Astrocyte (in vitro differentiated cells and primary cell): ENCODE measurements at regions not wholly inside any gene's neighbourhood (a gene's known extent, or its start where the extent isn't known, plus 50 kb on each side); places are given as distances from the start of the nearest gene placed in this dataset.
A peak's percentile ranks its signal among the peaks of the same experiment; 100 is the strongest.
"Not testable (repeated sequence)": the region's sequence is repeated elsewhere in the genome, so short reads cannot be mapped to it uniquely, and the experiment has no call there.

Experiments
- DNase-seq: peaks from one replicate; pipeline ENCODE4 v3.0.0-alpha.2; 2010; ENCODE audit warnings: low read depth
- FAIRE-seq: peaks from 2 replicates; lab custom pipeline; 2011; peaks lifted over from hg19 to GRCh38; lab: Jason Lieb, UNC
- H2AFZ ChIP-seq: 2 replicates; pipeline ENCODE4 v1.6.0; 2012; ENCODE audit warnings: low read depth, low read length, inconsistent platforms
- H3K27ac ChIP-seq: 2 replicates; pipeline ENCODE4 v1.5.1; 2011; ENCODE audit warnings: low read depth, low read length, inconsistent platforms
- H3K27me3 ChIP-seq: 2 replicates; pipeline ENCODE4 v1.6.0; 2011; ENCODE audit warnings: low read length, inconsistent platforms; ENCODE audit not compliant: insufficient read depth
- H3K36me3 ChIP-seq: 2 replicates; pipeline ENCODE4 v1.5.1; 2011; ENCODE audit warnings: low read length, inconsistent platforms; ENCODE audit not compliant: insufficient read depth
- H3K4me1 ChIP-seq: 2 replicates; pipeline ENCODE4 v1.5.1; 2011; ENCODE audit warnings: low read length, inconsistent platforms; ENCODE audit not compliant: insufficient read depth
- H3K4me2 ChIP-seq: 2 replicates; pipeline ENCODE4 v1.6.0; 2012; ENCODE audit warnings: low read length, inconsistent platforms
- H3K4me3 ChIP-seq: 2 replicates; pipeline ENCODE4 v1.5.1; 2011; ENCODE audit warnings: low read depth, mild to moderate bottlenecking, low read length, inconsistent platforms; ENCODE audit not compliant: insufficient read depth
- H3K79me2 ChIP-seq: 2 replicates; pipeline ENCODE4 v1.6.0; 2012; ENCODE audit warnings: mild to moderate bottlenecking, low read length, inconsistent platforms; ENCODE audit not compliant: insufficient read depth
- H3K9ac ChIP-seq: 2 replicates; pipeline ENCODE4 v1.6.0; 2012; ENCODE audit warnings: mild to moderate bottlenecking, low read length, inconsistent platforms
- H3K9me3 ChIP-seq: 2 replicates; pipeline ENCODE4 v1.5.1; 2012; ENCODE audit warnings: low read depth, mild to moderate bottlenecking, low read length, inconsistent platforms; ENCODE audit not compliant: insufficient read depth
- H4K20me1 ChIP-seq: 2 replicates; pipeline ENCODE4 v1.6.0; 2012; ENCODE audit warnings: low read length, inconsistent platforms; ENCODE audit not compliant: insufficient read depth
- H3K27ac Mint-ChIP-seq: one replicate; pipeline ENCODE4 v1.8.0; 2021; ENCODE audit warnings: mild to moderate bottlenecking, mixed read lengths; ENCODE audit not compliant: unreplicated experiment
- H3K27me3 Mint-ChIP-seq: one replicate; pipeline ENCODE4 v1.8.0; 2021; ENCODE audit warnings: low read depth, mixed read lengths; ENCODE audit not compliant: unreplicated experiment
- H3K36me3 Mint-ChIP-seq: one replicate; pipeline ENCODE4 v1.8.0; 2021; ENCODE audit warnings: low read depth, mixed read lengths; ENCODE audit not compliant: unreplicated experiment
- H3K4me1 Mint-ChIP-seq: one replicate; pipeline ENCODE4 v1.8.0; 2021; ENCODE audit warnings: low read depth, mixed read lengths; ENCODE audit not compliant: unreplicated experiment
- H3K4me3 Mint-ChIP-seq: one replicate; pipeline ENCODE4 v1.8.0; 2021; ENCODE audit warnings: mild to moderate bottlenecking, moderate library complexity, mixed read lengths; ENCODE audit not compliant: unreplicated experiment
- H3K9me3 Mint-ChIP-seq: one replicate; pipeline ENCODE4 v1.8.0; 2021; ENCODE audit warnings: mild to moderate bottlenecking, mixed read lengths; ENCODE audit not compliant: unreplicated experiment

DNA sequence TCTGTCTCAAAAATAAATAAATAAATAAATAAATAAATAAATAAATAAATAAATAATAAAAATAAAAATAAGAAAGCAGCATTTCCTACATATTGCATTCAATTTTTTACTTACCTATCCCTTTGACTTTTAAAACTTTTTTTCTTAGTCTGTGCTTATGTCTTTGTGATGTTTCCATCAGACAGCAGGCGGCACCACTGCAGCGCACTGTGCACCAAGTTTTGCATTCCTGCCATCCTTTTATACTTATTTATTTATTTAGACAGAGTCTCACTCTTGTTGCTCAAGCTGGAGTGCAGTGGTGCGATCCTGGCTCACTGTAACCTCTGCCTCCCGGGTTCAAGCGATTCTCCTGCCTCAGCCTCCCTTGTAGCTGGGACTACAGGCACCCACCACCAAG is 132.6 kb downstream of the SPATA31A6 start:
- not testable (repeated sequence) for DNase-seq, H3K4me1 Mint-ChIP-seq, H3K9me3 Mint-ChIP-seq, H3K36me3 ChIP-seq, H3K4me2 ChIP-seq, FAIRE-seq, H3K4me3 Mint-ChIP-seq, H3K27me3 Mint-ChIP-seq, H3K36me3 Mint-ChIP-seq, H3K9me3 ChIP-seq, H3K4me1 ChIP-seq, H3K9ac ChIP-seq, H4K20me1 ChIP-seq, H3K27ac Mint-ChIP-seq, H3K79me2 ChIP-seq, H2AFZ ChIP-seq, H3K4me3 ChIP-seq, H3K27ac ChIP-seq, H3K27me3 ChIP-seq

DNA sequence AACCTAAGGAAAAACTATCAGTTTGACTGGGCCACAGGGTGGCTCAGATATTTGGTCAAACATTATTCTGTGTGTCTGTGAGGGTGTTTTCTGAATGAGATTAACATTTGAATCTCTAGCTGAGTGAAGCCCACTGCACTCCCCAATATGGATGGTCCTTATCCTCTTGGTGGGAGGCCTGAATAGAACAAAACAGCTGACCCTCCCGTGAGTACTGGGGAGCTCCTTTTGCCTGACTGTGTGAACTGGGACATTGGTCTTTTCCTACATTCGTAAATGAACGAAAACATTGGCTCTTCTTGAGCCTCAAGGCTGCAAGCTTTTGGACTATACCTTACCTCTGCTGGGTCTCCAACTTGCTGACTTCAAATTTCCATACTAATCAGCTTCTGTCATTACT is 134.2 kb downstream of the SPATA31A6 start:
- H3K4me2 ChIP-seq, H3K27ac Mint-ChIP-seq, H3K36me3 ChIP-seq, H3K9me3 ChIP-seq, H3K9ac ChIP-seq, H3K4me1 Mint-ChIP-seq, H3K27me3 ChIP-seq, DNase-seq, H3K27ac ChIP-seq, H3K4me3 Mint-ChIP-seq, H4K20me1 ChIP-seq, H2AFZ ChIP-seq, FAIRE-seq, H3K4me1 ChIP-seq, H3K9me3 Mint-ChIP-seq, H3K36me3 Mint-ChIP-seq, H3K4me3 ChIP-seq, H3K27me3 Mint-ChIP-seq, H3K79me2 ChIP-seq: not testable (repeated sequence)

DNA sequence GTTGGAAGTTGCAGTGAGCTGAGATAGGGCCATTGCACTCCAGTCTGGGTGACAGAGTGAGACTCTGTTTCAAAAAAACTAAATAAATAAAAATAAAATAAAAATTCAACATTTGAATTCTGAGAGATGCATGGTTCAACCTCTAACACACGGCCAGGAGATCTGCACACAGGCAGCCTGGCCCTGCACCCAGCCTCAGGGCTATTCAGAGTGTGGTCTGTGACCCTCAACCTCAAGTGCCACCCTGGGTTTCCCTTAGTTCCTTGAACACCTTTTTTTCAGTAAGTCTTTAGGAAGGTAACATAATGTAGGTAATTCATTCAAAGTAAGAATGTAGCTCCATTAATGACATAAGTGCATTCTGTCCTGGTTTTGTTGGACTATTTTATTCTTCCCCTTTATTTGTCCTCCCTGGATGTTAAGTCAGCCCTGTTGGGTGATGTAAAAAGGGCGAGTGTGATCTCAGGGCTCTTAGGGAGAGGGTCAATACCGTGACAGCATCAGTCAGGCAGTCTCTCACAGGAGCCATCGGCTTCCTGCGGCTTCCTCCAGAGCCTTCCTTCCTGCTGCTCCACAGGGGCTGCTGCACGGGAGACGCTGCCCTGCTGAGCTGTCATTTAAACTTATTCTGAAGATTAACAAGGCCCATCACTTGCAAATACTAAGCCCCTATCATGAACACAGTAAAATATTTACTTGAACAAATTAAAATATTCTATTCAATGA is 139.8 kb downstream of the SPATA31A6 start:
- Histone ChIP-seq H3K4me2 (peak overlapping the region; percentile 58), H2AFZ (peak overlapping the region; percentile 47)
- DNase-seq, H3K9ac ChIP-seq, H3K27ac ChIP-seq, H3K27me3 Mint-ChIP-seq, H3K79me2 ChIP-seq, H3K27me3 ChIP-seq, H3K9me3 ChIP-seq, H4K20me1 ChIP-seq, H3K36me3 ChIP-seq, H3K4me1 ChIP-seq, H3K36me3 Mint-ChIP-seq, H3K4me1 Mint-ChIP-seq, H3K27ac Mint-ChIP-seq, H3K9me3 Mint-ChIP-seq, FAIRE-seq, H3K4me3 Mint-ChIP-seq, H3K4me3 ChIP-seq: not testable (repeated sequence)

GRCh38 chr9:42325142-42325541 is 141.7 kb downstream of the SPATA31A6 start:
- H3K9me3 Mint-ChIP-seq, FAIRE-seq, H3K27ac Mint-ChIP-seq: not testable (repeated sequence)

DNA sequence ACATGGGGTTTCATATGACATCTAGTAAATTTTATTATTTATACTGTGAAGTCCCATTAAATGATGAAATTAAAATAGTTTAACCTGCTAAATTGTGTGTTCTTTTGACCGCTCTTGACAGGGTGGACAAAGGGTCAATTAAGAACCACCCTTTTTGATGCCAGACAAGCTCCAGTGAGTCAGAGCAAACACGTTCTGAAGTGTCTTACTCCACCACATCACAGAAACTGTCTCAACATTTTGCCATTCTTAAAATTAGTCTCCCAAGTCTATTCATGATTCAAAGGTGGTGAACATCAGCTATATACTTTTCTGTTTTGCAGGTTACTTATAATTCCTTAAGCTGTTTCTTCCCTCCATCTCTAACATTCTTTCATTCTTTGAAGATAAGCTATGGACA is 142.1 kb downstream of the SPATA31A6 start:
- H3K9me3 ChIP-seq, H3K36me3 ChIP-seq, H3K27me3 Mint-ChIP-seq, H3K27ac ChIP-seq, H3K4me1 Mint-ChIP-seq, H3K4me3 Mint-ChIP-seq, FAIRE-seq, H3K27me3 ChIP-seq, H3K36me3 Mint-ChIP-seq, H3K4me1 ChIP-seq, H3K27ac Mint-ChIP-seq, H3K9ac ChIP-seq, H3K4me3 ChIP-seq, H4K20me1 ChIP-seq, H3K79me2 ChIP-seq, H2AFZ ChIP-seq, H3K9me3 Mint-ChIP-seq, H3K4me2 ChIP-seq, DNase-seq: not testable (repeated sequence)

More at GRCh38 chr9:42325142-42325541, 141.7 kb downstream of the SPATA31A6 start:
- not testable (repeated sequence) for H3K79me2 ChIP-seq, H3K9me3 ChIP-seq, H3K4me3 Mint-ChIP-seq, H2AFZ ChIP-seq, H3K27me3 Mint-ChIP-seq, H3K4me2 ChIP-seq, H3K4me3 ChIP-seq, H3K27me3 ChIP-seq, H3K36me3 Mint-ChIP-seq, H3K27ac ChIP-seq, DNase-seq, H3K4me1 Mint-ChIP-seq, H3K36me3 ChIP-seq, H3K4me1 ChIP-seq, H4K20me1 ChIP-seq, H3K9ac ChIP-seq

- H3K4me2 ChIP-seq, H3K27ac Mint-ChIP-seq, H3K36me3 Mint-ChIP-seq, H3K79me2 ChIP-seq, H3K36me3 ChIP-seq, H3K27ac ChIP-seq, H3K9ac ChIP-seq, H2AFZ ChIP-seq, H3K9me3 ChIP-seq, H3K4me3 Mint-ChIP-seq, H3K9me3 Mint-ChIP-seq, H3K4me1 ChIP-seq, H4K20me1 ChIP-seq, H3K27me3 ChIP-seq, H3K4me3 ChIP-seq, H3K27me3 Mint-ChIP-seq, FAIRE-seq, DNase-seq, H3K4me1 Mint-ChIP-seq: not testable (repeated sequence)
Measured at GRCh38 chr9:42326482-42326881, 143.0 kb downstream of the SPATA31A6 start.
